ENCODE measurements at regions not wholly inside any gene's neighbourhood (a gene's known extent, or its start where the extent isn't known, plus 50 kb on each side); places are given as distances from the start of the nearest gene placed in this dataset.
"Not testable (repeated sequence)": the region's sequence is repeated elsewhere in the genome, so short reads cannot be mapped to it uniquely, and the experiment has no call there.

DNA sequence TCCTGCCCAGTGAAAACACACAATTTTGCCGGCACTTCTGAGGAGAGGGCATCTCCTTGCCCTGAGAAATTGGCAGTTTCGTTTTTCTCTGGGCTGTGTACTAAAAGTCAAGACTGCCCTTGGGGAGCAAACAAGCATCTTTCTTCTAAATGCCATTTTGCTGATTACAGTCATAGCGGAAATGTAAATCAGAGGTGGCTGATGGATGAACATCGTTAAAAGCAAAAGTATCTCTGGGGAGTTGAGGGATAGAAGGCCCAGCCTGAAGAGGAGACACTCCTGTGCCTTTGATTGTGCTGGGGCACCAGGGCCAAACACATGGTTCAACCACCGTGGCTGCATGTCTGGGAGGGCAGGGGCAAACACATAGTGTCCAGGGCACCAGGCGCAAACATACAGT is 49.8 kb downstream of the ABCC12 start:
- no peak for DNase-seq (ENCODE audit: low read depth)

DNA sequence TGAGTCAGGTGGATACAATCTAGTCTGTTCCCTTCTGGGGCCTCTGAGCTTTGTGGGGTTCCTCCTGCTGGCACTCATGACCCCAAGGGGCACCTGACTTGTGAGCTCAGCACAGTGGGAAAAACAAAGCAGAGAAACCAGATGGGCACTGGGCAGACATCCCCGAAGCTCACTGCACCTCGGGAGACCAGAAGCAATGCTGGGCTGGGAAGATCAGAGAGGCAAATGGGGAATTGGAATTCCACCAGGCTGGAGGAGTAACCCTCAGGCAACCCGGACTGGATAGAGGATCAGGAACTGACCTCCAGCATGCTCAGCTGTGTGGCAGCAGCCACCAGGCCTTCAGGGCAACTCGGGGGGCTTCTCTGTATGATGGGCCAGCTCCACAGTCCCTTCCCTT is 50.3 kb downstream of the ABCC12 start:
- DNase-seq (ENCODE audit: low read depth): no peak

DNA sequence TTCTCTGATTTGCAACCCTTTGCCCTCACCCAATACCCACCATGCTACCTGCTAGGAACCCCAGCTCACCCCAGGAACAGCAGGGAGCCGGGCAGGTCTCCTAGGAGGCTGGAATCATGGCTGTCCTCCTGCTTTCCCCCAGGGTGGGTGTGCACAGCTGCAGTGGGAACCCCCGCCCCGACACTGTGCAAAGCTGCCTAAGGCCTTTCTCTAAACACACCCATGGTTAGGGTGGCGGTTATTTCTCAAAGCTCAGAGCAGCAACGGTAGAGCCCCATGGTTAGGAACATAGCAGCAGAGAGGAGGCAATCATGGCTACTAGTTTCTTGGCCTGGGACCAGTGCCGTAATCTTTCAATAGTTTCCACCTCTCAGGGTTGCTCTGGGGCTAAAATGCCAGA is 52.2 kb downstream of the ABCC12 start:
- no peak for DNase-seq (ENCODE audit: low read depth)

DNA sequence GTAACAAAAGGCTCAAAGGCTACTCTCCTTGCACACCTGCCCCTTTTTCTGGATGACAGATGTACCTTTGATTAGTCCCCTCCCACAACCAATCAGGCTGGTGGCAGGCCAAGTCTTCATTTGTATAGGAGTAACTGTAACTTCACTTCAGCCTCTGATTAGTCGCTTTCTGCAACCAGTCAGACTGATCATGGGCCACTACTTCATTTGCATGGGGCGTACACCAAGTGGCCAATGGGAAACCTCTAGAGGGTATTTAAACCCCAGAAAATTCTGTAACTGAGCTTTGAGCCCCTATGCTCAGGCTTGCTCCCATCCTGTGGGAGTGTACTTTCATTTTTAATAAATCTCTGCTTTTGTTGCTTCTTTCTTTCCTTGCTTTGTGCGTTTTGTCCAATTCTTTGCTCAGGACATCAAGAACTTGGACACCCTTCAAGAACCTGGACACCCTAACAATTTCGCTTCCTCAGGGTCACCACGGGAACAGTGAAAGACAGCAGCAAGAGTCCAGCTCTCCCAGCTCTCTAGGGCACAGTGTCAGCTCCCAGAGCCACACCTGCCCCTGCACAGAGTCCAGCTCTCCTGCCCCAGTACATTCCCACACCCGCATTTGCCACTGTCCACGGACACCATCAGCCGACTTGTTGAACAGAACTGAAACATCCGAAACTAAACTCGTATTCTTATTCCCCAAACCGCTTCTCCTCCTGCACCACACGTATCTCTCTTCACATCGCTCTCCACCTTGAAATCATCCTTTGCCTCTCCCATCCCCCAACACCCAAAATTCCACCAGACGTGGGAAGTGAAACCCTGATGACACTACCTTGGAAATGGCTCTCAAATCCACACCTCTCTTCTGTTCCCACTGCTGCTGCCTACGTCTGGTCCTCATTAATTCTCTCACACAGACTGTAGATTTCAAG is 53.4 kb downstream of the ABCC12 start:
- DNase-seq (ENCODE audit: low read depth): no peak

DNA sequence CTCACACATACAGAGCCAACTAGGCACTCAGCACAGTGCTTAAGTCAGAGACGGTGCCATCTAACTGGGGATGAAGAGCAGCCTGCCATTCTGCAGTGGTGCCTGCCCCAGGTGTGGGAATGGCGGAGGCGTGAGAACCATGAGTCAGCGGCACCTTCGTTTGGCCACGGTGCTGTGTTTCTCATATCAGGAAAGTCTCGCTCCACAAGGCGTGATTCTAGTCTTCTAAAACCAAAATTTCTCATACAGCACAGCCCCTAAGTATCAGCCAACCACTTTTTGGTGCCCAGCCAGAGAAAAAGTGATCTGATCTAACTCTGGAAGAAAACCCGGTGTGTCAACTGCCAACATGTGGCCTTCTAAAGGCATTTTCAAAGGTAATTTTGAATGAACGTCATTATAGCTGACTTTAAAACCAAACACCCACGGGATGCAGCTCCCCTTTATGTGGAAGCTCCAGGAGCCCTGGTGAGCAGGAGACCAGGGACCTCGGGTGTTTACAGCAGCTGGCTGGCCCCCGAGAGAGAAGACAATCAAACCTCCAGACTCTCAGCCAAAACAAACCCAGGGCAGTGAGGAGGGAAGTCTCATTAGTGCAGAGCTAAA is 54.6 kb downstream of the ABCC12 start:
- DNase-seq (ENCODE audit: low read depth): no peak

DNA sequence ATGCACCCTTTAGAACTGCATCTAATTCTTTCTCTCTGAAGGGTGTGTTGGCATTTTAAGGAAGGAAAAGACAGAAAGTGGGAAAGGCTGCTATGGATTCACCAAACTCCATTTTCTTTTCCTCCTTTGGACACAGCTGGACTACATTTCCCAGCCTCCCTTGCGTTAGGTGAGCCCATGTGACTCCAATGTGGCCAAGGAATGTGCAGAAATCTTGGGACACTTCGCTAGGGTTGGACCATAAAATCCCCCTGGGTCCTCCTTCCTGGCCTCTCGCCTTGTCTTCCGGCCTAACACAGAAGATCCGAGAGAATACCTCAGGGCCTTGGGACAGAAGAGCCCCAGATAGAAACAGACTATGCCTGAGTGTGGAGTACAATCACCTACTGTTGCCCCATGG is 56.3 kb downstream of the ABCC12 start:
- no peak for DNase-seq (ENCODE audit: low read depth)

DNA sequence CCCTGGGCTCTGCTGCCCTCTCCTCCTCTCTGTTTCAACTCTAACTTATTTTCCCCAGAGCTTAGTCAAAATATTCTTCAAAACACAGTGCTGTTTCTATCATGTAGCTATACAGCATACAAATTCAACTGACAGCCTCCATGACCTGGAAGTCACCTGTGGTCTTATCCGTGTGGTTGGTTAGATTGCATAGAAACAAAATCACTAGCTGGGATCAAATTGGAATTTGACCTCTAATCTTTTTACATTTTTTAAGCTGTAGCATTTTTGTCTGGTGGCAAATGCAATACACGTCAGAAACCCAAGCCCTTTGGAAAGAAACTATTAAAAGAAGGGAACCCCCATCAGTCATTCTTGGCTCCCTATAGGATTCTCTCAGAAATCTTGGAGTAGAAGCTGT is 57.3 kb downstream of the ABCC12 start:
- DNase-seq (ENCODE audit: low read depth): no peak

DNA sequence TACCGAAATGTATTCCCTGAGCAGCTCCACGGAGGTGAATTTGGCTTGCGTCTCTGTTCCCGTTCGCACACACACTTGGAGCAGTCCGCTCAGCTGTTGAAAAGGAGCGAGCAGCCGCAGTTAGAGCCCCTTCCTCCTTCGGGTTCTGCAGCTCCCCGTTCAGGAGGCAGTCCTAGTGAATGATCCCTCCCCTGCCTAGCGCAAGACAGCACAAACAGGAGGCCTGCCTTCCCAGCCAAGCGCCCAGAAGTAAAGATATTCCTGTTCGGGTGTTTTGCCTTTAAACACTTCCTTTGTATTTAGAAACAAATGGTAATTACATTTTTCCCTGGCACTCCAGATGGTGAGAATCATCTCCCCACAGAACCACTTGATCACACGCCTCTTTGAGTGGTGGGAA is 64.7 kb downstream of the ABCC12 start:
- DNase-seq (ENCODE audit: low read depth): no peak

DNA sequence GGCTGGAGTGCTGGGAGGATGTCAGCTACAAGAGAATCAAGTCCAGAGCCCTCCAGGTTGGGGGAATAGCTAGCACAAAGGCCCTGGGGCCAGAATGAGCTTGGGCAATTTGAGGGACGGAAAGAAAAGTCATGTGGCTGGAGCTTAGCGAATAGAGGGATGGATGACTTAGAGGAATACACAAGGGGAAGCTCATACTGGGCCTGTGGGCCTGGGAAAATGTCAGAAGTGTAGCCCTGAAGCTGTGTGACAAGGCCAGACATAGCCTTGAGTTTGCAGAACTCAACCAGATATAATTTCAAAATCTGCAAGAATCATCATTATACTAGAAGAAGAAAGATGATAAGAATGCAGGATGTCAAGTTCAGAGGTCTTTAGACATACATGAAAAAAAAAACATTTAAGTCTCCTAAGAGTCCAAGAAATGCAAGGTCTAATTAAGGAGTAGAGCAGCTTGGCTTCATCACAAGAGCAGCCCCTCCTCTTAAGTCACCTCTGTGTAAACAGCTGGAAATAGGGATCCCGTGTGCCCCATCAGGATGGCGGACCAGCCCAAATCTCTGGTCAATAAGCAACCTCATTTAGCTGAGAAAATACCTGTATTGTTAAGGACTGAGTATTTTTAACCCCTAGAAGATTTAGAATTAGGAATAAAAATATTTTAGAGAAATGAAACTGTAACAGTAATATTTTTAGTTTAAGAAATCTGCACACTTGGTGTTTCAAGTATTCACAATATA is 66.6 kb downstream of the ABCC12 start:
- DNase-seq (ENCODE audit: low read depth): no peak

DNA sequence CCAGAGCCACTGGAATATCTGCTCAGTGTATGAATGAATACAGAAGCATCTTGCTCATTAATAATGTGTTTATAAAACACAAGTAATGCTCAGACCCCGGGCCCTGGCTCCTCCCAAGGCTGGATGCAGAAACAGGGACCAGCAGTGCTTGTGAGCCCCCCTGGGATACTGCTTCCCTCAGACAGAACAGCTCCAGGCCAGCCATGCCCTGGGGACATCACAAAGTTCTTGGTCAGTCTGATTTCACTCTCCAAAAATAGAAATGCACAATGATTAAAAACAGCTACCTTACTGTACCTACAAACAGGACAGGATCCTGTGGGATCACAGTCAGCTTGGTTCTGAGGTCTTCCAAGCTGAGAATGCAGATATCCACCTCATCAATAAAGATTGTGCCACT is 68.2 kb downstream of the ABCC12 start:
- DNase-seq (ENCODE audit: low read depth): no peak

DNA sequence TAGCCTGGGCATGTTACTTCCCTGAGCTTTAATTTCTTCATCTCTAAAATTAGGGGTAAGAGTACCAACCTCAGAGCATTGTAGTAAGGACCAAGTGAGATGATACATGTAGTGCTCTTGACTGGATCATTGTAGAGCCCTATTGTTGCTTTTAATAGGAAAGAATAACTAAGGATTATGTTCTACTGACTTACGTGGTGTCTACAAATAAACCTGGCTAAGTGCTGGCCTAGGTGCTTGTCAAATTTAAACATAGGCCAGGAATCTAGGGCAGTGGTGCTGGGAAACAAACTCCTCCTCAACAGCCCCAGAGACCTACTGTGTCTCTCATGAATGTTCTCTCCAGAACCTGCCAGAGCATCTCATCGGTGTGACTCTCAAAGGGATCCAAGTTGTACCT is 69.4 kb downstream of the ABCC12 start:
- no peak for DNase-seq (ENCODE audit: low read depth)

DNA sequence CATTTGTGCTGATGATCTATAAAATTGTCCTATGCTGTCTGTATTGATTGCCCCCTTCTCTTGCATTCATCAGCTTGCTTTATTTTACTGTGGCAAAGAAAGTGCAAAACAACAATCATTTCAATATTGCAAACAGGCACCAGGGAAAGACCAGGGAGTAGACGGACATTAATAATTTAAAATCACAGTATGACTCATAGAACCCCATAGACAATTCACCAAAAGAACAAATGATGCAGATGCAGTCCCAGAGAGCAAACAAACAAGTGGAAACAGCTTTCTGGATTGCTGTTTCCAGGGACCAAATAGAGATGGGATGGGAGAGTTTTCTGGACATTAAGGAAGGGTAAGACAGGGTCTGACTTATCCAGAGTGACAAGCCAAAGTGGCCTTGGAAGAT is 70.1 kb downstream of the ABCC12 start:
- no peak for DNase-seq (ENCODE audit: low read depth)

DNA sequence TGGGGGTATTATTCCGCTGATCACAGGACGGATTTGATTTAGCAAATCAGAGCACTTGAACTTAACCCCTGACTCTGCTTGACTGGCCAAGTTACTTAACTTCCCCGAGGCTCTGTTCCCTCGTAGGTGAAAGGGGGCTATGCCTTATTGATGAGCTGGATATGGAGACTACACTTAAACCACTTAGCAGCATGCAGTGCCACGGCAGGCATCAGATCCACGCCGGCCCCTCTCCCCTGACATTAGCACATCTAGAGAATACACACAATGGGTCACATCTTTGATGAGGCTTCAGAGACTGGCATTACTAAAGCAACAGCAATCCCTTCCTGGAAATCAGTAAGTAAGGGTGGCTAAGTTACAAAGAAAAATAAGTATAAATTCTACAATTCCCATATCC is 71.0 kb downstream of the ABCC12 start:
- no peak for DNase-seq (ENCODE audit: low read depth)

DNA sequence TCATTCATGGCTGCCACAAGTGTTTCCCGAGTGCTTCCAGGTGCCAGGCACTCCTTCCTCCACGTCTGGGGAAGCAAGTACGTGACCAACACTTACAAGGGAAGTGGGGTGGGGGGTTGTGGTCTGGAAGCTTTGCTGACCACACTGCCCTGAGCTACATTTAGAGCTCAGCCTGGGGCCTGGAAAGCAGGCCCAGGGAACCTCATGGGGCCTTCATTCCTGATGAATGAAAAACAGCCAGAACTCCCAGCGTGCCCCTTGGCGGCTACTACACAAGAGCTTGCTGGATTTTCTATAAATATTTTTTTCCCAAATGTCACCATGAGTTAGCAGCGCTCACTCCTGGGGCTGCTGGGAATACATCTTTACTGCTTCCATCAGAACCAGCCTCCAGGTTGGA is 73.3 kb downstream of the ABCC12 start:
- no peak for DNase-seq (ENCODE audit: low read depth)

DNA sequence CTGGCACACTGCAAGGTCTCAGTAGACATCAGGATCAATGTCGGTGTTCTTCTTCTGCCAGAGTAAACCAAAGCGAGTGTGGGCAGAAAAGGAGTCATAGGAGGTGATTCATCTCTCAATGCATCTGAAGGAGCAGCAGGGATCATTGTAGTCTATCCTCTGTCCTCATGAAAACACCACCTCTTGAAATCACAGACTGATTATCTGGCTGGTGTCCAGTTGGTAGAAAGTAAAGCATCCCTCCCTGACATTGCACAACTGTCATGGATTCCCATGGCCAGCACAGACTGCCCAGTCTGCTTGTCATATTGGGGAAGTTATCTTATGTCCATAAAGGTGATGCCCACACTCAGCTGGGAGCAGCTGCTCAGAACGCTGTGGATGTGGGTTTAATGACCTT is 74.1 kb downstream of the ABCC12 start:
- no peak for DNase-seq (ENCODE audit: low read depth)

DNA sequence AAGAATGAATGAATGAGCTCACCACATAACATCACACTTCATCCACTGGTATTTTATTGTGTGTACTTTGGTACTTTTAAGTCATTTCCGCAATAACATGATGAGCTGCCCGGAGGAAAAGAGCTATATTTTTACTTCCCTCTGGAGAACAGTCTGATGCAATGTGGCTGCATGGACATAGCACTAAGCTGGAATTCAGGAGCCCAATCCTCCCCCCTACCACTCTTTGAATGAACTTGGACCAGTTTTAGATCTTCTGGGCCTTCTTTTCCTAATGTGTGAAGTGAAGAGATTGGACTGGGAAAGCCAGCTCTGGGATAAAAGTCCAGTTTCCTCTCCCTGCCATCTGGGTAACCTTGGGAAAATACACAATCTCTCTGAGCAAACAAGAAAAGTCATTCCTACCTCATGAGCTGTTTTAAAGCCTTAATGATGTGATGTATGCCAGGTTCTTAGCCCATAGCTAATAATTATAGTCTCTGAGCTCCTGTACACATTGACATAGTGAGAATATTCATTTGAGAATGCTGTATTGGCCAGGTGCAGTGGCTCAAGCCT is 79.3 kb downstream of the ABCC12 start:
- no peak for DNase-seq (ENCODE audit: low read depth)

DNA sequence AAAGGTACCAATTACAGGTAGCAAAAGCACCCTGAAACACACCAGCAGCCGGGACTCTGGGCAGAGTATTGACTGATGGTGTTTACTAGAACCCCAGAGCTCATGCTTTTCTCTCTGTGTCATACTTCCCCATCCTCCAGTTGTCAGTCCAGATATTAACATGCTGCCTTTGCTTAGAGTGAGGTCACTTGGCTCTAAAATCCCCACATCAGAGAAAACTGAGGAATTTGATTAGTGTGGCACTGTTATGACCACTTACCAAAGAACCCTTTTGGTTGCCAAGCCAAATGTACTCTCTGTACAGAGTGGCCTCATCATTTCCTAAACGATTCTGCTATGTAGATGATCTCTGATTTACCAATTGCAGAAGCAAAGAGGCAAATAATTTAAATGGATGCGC is 80.4 kb downstream of the ABCC12 start:
- DNase-seq (ENCODE audit: low read depth): no peak

DNA sequence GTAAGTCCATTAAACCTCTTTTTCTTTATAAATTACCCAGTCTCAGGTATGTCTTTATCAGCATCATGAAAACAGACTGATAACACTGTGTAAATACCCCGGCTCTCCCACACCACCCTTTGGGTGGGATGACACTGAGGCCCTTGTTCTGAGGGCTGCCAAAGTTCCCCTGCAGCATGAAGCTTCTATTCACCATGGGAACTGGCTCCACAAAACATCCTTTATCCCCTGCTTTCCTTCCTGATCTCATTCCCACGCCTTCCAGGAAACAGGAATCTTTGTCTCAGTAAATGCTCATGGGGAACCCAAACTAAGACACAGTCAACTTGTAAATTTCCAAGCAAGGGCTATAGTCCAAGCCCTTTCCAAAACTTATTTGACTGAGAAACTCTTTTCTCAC is 88.4 kb downstream of the ABCC12 start:
- DNase-seq (ENCODE audit: low read depth): no peak

DNA sequence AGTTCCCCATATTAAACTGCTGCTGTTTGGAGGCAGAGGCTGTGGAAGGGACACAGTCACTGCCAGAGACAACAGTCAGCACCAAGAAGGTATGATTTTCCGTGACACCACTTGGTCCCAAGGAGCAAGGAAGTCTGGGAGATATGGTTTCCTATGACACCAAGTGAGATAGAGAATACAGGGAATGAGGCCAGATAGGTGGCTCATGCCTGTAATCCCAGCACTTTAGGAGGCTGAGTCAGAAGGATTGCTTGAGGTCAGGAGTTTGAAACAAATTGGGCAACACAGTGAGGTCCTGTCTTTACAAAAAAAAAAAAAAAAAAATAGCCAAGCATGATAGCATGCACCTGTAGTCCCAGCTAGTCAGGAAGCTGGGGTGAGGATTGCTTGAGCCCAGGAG is 90.8 kb downstream of the ABCC12 start:
- no peak for DNase-seq (ENCODE audit: low read depth)

DNA sequence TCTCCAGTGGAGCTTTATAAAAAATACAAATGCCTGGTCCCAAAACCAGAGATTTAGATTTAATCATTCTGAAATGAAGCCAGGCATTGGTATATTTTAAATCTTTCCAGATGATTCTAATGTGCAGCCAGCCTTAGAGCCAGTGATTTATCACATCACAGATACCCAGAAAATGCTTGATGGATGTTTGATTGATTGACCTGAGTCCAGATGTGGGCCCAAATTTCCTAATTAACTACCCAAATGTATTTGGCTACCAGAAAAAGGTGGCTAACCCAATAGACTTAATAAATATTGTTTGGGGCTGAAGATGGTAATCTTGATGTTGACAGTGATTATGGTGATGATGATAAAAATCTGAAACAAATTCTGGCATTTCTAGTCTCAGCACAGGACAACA is 93.1 kb downstream of the ABCC12 start:
- no peak for DNase-seq (ENCODE audit: low read depth)

DNA sequence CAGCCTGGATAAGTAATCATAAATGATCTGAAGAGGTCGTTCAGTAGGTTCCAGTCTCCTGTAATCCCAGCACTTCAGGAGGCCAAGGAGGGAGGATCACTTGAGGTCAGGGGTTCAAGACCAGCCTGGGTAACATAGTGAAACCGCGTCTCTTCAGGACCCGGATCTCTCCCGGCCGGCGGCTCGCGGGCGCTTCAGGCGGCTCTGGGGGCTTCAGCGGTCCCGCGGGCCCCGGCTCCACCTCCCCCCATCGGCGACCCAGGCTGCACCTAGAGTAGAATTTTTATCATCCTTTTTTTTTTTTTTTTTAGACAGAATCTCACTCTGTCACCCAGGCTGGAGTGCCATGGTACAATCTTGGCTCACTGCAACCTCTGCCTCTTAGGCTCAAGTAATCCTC is 95.9 kb downstream of the ABCC12 start:
- no peak for DNase-seq (ENCODE audit: low read depth)

DNA sequence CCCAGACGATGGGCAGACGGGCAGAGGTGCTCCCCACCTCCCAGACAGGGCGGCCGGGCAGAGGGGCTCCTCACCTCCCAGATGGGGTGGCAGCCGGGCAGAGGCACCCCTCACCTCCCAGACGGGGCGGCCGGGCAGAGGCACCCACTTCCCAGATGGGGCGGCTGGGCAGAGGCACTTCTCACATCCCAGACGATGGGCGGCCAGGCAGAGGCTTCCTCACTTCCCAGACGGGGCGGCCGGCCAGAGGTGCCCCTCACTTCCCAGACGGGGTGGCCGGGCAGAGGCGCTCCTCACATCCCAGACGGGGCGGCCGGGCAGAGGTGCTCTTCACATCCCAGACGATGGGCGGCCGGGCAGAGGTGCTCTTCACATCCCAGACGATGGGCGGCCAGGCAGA is 96.6 kb downstream of the ABCC12 start:
- DNase-seq (ENCODE audit: low read depth): not testable (repeated sequence)

DNA sequence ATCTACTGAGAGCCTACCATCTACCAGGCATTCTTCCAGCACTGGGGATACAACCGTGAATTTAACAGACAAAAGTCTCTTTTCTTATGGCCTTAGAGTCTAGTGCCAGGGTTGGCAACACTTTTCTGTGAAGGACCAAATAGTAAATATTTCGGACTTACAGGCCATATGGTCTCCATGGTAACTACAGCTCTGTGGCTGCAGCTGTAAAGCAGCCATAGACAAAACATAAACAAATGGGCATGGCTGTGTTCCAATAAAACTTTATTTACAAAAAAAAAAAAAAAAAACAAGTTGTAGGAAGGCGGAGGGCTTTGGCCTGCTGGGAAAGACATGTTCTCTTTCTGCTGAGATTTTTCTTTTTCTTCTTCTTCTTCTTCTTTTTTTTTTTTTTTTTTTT is 98.7 kb downstream of the ABCC12 start:
- DNase-seq (ENCODE audit: low read depth): no peak
